Activated CD4-positive, alpha-beta T cell treated with anti-CD3 and anti-CD28 coated beads for 36 hours (primary cell): ENCODE measurements at regions not wholly inside any gene's neighbourhood (a gene's known extent, or its start where the extent isn't known, plus 50 kb on each side); places are given as distances from the start of the nearest gene placed in this dataset.

Experiments
- ATAC-seq: fragments of 200-7000 bp; cut with Tn5 transposase; one replicate; pipeline ENCODE4 v1.10.0; 2021; ENCODE audit warnings: mild to moderate bottlenecking, moderate library complexity
- CTCF ChIA-PET: fragments of 350-600 bp; sonication (Branson Sonifier 250); formaldehyde crosslinking; loops from one replicate; lab custom pipeline; 2021; ENCODE audit warnings: antibody characterized with exemption; lab: Charles Lee
- POLR2A ChIA-PET: fragments of 350-600 bp; sonication (Branson Sonifier 250); formaldehyde crosslinking; loops from one replicate; lab custom pipeline; 2021; ENCODE audit warnings: antibody characterized with exemption, inconsistent platforms; lab: Charles Lee
- DNase-seq: peaks from one replicate; pipeline ENCODE4 v3.0.0-alpha.2; 2020
- H3K27ac Mint-ChIP-seq: one replicate; pipeline ENCODE4 v1.8.0; 2021; ENCODE audit warnings: mixed read lengths
- H3K27me3 Mint-ChIP-seq: one replicate; pipeline ENCODE4 v1.8.0; 2021; ENCODE audit warnings: mixed read lengths
- H3K36me3 Mint-ChIP-seq: one replicate; pipeline ENCODE4 v1.8.0; 2021; ENCODE audit warnings: low read depth, mixed read lengths
- H3K4me1 Mint-ChIP-seq: one replicate; pipeline ENCODE4 v1.8.0; 2021; ENCODE audit warnings: mixed read lengths
- H3K4me3 Mint-ChIP-seq: one replicate; pipeline ENCODE4 v1.8.0; 2021; ENCODE audit warnings: mild to moderate bottlenecking, moderate library complexity, mixed read lengths
- H3K9me3 Mint-ChIP-seq: one replicate; pipeline ENCODE4 v1.8.0; 2021; ENCODE audit warnings: low read depth, mixed read lengths
- intact Hi-C, 2 experiments: fragments of 100-400 bp; cut with DNase I in 1 of 2; cut with micrococcal nuclease in 1 of 2; formaldehyde crosslinking; loops; one replicate each; pipeline versions ENCODE4 v1.14.2 to v1.15.1; 2022 to 2024; cut with DNase I, micrococcal nuclease

DNA sequence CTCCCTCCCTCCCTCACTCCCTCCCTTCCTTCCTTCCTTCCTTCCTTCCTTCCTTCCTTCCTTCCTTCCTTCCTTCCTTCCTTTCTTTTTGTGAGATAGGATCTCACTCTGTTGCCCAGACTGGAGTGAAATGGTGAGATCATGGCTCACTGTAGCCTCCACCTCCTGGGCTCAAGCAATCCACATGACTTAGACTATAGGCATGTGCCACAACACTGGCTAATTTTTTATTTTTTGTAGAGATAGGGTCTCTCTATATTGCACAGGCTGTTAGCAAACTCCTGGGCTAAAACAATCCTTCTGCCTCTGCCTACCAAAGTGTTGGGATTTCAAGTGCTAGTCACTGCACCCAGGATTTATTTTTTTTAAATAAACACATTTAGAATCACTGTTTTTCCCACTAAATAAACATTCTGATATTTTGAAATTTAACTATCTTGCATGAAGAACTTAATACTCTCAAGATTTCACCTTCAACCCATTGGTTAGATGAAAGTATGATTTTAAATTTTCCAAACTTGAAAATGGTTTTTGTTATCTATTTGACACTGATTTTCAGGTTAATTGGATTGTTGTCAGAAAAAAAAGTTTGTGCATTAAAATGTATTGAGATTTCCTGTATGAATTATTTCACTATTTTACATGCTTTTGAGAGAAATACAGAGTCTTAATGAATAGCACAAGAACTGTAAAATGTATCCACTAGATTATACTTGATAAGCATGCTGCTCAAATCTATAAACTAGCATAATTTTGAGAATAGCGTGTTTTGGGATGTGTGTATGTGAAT lies 745.1 kb downstream of the TSN start:
- no peaks in the 10 kb centered on the region for H3K27me3 Mint-ChIP-seq
- no peak for DNase-seq
- no peak for ATAC-seq
- no peaks in the 10 kb centered on the region for H3K36me3 Mint-ChIP-seq
- peaks cover 3% of the 10 kb centered on the region for H3K9me3 Mint-ChIP-seq
- ChIA-PET POLR2A (no interaction called here), CTCF (no interaction called here)
- intact Hi-C loops = no loop called here
- H3K27ac Mint-ChIP-seq = no peak overlapping the region
- H3K4me3 Mint-ChIP-seq = no peak overlapping the region
- H3K4me1 Mint-ChIP-seq = no peaks in the 10 kb centered on the region

DNA sequence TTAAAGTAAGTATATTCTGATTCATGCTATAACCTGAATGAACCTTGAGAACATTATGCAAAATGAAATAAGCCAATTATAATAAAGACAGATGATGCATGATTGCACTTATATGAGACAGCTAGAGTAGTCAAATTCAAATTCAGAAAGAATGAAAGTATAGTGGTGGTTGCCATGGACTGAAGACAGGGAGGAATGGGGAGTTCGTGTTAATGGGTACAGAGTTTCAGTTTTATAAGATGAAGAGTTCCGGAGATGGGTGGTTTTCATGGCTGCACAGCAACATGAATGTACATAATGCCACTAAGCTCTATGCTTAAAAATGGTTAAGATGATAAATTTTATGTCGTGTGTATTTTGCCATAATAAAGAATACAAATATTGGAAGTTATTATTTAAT lies 751.2 kb downstream of the TSN start:
- POLR2A ChIA-PET = no interaction called here
- Mint-ChIP-seq H3K4me3 (no peak overlapping the region), H3K4me1 (no peaks in the 10 kb centered on the region), H3K36me3 (no peaks in the 10 kb centered on the region), H3K9me3 (no peaks in the 10 kb centered on the region), H3K27ac (no peak overlapping the region), H3K27me3 (no peaks in the 10 kb centered on the region)
- CTCF ChIA-PET = no interaction called here
- DNase-seq = no peak
- ATAC-seq = no peak
- intact Hi-C loops = no loop called here

DNA sequence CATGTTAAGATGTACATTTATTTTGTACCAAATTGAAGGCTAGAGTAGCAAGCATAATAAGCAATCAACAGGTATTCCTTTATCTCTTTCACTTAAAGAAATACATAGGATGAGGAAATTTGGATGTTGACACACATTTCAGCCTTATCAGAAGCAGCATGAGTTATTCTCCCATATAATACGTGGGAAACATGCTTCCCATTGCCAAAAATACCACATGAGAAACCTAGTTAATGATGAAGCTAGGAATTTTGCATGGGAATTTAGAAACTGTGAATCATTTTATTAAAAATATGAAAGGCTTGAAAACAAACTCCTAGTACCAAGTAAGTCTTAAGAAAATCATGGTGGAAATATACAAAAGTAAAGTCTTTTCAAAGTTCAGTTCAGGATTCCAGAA lies 751.8 kb downstream of the TSN start:
- ATAC-seq (no peak), DNase-seq (no peak)
- no peak overlapping the region for H3K4me3 Mint-ChIP-seq
- POLR2A ChIA-PET = no interaction called here
- CTCF ChIA-PET = no interaction called here
- intact Hi-C loops = no loop called here
- no peaks in the 10 kb centered on the region for H3K9me3 Mint-ChIP-seq
- no peaks in the 10 kb centered on the region for H3K36me3 Mint-ChIP-seq
- H3K4me1 Mint-ChIP-seq = no peaks in the 10 kb centered on the region
- H3K27me3 Mint-ChIP-seq = no peaks in the 10 kb centered on the region
- no peak overlapping the region for H3K27ac Mint-ChIP-seq

DNA sequence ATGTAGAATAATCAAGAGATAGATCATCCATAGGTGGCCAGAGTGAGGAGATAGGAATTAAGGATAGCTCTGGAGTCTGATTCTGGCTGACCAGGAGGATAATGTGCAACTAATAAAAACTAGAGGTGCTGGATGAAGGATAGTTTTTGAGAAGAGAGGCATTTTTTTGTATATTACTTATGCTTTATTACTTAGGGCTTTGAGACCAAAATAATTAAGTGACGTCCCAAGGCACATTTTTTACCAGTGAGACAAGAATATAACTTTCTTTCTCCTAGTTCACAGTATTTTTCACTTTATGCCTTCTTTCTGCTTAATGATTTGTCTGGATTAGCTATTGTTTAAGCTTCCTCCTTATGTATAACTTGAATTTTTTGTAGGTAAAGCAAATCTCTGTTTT lies 756.6 kb downstream of the TSN start:
- H3K9me3 Mint-ChIP-seq = peaks cover 2% of the 10 kb centered on the region
- no peaks in the 10 kb centered on the region for H3K27me3 Mint-ChIP-seq
- no peaks in the 10 kb centered on the region for H3K4me1 Mint-ChIP-seq
- ChIA-PET POLR2A (no interaction called here), CTCF (interaction anchor here (0.7 to 1.4 kb wide), 2 partner anchors 9 to 198 kb away, joined by 3 read pairs; no protein-coding TSS in a partner anchor)
- no peak overlapping the region for H3K27ac Mint-ChIP-seq
- DNase-seq (no peak), ATAC-seq (no peak)
- no peak overlapping the region for H3K4me3 Mint-ChIP-seq
- no peaks in the 10 kb centered on the region for H3K36me3 Mint-ChIP-seq
- intact Hi-C loops = no loop called here

DNA sequence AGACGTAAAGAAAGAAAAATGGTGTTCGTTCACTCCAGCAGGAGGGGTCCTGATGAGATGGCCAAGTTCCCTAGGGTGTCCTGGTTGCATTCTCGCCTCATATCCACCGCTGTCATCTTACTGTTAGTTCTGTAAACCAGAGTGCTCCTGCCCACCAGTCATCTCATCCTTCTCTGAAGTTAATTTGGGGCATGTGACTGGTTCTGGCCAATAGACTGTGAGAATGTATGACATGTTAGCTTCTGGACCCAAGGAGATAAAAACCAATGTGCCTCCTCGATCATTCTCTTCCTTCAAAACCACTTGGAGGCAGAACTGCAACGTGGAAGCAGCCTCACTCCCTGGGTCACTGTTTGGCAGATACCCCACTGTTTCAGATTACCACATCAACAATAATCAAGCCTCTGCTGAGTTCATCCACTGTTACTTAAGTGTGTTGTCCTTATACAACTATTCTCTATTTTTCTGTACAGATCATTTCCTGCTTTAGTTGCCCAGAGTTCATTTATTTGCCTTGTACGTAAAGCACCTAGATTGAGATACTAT lies 759.1 kb downstream of the TSN start:
- peaks cover 2% of the 10 kb centered on the region for H3K9me3 Mint-ChIP-seq
- no peak for DNase-seq
- ChIA-PET CTCF (no interaction called here), POLR2A (no interaction called here)
- H3K4me3 Mint-ChIP-seq = no peak overlapping the region
- no peaks in the 10 kb centered on the region for H3K4me1 Mint-ChIP-seq
- H3K27ac Mint-ChIP-seq = no peak overlapping the region
- intact Hi-C loops = no loop called here
- no peaks in the 10 kb centered on the region for H3K27me3 Mint-ChIP-seq
- H3K36me3 Mint-ChIP-seq = no peaks in the 10 kb centered on the region
- no peak for ATAC-seq

DNA sequence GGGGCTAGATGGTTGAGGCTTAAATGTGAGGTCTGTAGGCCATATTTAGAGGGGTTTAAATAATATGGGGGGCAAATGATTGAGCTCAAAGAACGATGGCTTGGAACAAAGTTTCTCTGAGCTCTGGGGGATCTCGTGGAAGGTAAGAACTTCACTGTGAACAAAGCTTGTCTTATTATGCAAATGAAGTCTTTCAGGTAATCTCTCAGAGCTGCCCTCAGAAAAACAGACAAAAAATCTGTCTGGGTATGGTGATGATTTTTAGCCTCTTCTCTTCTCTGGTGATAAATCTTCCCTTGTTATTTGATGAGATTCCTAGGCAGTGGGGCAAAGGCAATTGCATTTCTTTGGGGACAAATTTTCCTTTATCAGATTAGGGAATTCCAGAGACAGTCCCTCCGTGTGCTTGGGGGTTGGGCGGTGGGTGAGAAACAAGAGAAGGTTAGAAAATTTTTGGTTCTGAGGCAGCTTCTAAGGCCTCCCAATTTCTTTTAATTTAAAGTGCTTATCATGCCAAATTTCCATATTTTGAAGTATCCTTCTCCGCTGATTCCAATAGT lies 760.4 kb downstream of the TSN start:
- ChIA-PET CTCF (interaction anchor here (0.6 to 1.2 kb wide), 2 partner anchors 14 to 605 kb away, joined by 3 to 4 read pairs; no protein-coding TSS in a partner anchor), POLR2A (no interaction called here)
- H3K27ac Mint-ChIP-seq = no peak overlapping the region
- H3K36me3 Mint-ChIP-seq = no peaks in the 10 kb centered on the region
- H3K4me3 Mint-ChIP-seq = no peak overlapping the region
- H3K27me3 Mint-ChIP-seq = no peaks in the 10 kb centered on the region
- peaks cover 2% of the 10 kb centered on the region for H3K9me3 Mint-ChIP-seq
- ATAC-seq (no peak), DNase-seq (no peak)
- intact Hi-C loops = no loop called here
- no peaks in the 10 kb centered on the region for H3K4me1 Mint-ChIP-seq

DNA sequence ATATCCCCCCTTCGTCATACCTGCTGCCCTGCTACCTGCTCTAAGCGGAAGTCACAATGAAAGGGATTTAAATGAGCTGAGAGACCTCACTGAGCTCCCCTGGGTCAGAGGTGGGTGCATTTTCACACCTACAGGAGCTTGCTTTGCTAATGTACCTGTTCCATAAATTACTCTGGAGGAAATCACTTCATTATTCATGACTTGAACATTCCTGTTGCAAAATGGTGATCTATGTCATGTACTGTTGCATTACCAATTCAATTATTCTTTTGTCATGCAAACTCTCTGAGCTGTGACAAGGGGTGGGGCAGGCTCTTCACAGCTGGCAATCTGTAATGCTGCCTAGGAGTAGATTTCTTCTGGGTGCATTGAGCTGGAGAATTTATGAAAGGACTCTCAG lies 761.3 kb downstream of the TSN start:
- ChIA-PET CTCF (no interaction called here), POLR2A (no interaction called here)
- intact Hi-C loops = no loop called here
- Mint-ChIP-seq H3K27me3 (no peaks in the 10 kb centered on the region), H3K36me3 (no peaks in the 10 kb centered on the region), H3K4me1 (no peaks in the 10 kb centered on the region), H3K9me3 (peaks cover 2% of the 10 kb centered on the region), H3K27ac (no peak overlapping the region), H3K4me3 (no peak overlapping the region)
- DNase-seq (no peak), ATAC-seq (no peak)

DNA sequence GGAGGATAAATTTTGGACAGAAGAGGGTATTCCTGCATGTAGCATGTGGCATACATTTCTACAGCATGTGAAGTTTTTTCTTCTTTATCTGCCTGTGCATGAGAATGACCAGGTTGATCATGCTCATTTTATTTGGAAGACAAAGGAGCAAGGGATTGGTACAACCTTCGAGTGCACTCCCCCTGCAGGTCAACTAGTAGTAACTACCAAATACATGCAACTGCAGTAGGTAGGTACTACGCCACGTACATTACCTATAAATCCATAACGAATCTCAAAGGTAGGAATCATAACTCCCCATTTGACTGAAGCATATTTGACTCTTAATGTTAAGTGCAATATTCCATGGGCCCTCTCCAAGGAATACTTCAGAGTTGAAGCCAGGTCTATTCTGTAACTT lies 763.9 kb downstream of the TSN start:
- H3K9me3 Mint-ChIP-seq = no peaks in the 10 kb centered on the region
- DNase-seq = no peak
- intact Hi-C loops = no loop called here
- H3K27me3 Mint-ChIP-seq = no peaks in the 10 kb centered on the region
- H3K4me3 Mint-ChIP-seq = no peak overlapping the region
- no peak overlapping the region for H3K27ac Mint-ChIP-seq
- ATAC-seq = no peak
- ChIA-PET CTCF (interaction anchor here (1.1 kb wide), 1 partner anchor 22 kb away, joined by 3 read pairs; no protein-coding TSS in a partner anchor), POLR2A (no interaction called here)
- no peaks in the 10 kb centered on the region for H3K36me3 Mint-ChIP-seq
- no peaks in the 10 kb centered on the region for H3K4me1 Mint-ChIP-seq

DNA sequence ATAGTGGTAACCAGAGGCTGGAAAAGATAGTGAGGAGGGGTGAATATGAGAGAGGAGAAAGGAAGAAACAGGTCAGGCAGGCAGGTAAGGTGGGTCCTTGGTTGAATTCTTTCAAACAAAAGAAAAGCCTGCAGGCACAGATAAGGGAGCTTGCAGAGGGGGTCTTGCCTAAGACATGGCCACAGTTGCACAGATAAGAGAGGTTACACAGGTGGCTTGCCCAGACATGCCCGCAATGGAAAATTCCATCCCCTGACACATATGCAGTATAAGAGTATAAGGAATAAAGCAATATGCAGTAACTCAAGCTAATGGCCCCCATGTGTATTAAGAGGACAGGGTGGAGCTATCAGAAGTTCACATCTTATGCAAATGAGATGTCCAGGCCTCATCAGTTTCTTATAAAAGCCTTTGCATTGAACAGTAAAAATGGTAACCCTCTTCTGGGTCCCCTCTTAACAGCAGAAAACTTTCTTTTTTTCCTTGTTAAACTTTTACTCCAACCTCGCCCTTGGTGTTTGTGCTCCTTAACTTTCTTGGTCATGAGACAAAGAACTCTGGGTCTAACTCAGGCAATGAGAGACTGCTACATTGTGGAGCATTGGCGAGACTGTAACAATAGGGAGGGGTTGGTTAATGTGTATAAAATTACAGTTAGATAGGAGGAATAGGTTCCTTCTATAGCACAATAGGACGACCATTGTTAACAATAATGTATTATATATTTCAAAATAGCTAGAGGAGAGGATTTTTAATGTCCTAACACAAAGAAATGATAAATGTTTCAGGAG lies 764.6 kb downstream of the TSN start:
- H3K27me3 Mint-ChIP-seq = no peaks in the 10 kb centered on the region
- no peaks in the 10 kb centered on the region for H3K36me3 Mint-ChIP-seq
- H3K27ac Mint-ChIP-seq = no peak overlapping the region
- ATAC-seq = no peak
- no peak for DNase-seq
- ChIA-PET CTCF (no interaction called here), POLR2A (no interaction called here)
- intact Hi-C loops = no loop called here
- H3K4me3 Mint-ChIP-seq = no peak overlapping the region
- H3K9me3 Mint-ChIP-seq = no peaks in the 10 kb centered on the region
- H3K4me1 Mint-ChIP-seq = no peaks in the 10 kb centered on the region

DNA sequence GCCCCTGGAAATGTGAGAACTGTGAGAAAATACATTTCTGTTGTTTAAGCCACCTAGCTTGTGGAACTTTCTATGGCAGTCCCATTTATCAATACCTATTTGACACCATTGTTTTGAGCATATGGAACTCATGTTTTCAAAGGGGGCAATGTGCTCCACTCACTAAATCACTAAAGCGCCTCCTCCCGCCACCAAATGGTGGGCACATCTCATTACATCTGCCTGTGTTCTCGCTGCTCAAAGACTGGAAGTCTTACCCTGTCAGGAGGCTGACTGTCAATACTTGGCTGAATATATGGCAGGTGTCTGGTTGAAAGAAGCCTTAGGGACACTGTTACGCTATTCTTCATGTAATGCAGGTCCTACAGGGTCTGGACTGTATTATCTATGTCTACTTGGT lies 767.7 kb downstream of the TSN start:
- Mint-ChIP-seq H3K27ac (no peak overlapping the region), H3K27me3 (no peaks in the 10 kb centered on the region), H3K4me1 (no peaks in the 10 kb centered on the region), H3K36me3 (no peaks in the 10 kb centered on the region), H3K9me3 (no peaks in the 10 kb centered on the region), H3K4me3 (no peak overlapping the region)
- no peak for ATAC-seq
- DNase-seq = no peak
- CTCF ChIA-PET = no interaction called here
- POLR2A ChIA-PET = no interaction called here
- intact Hi-C loops = no loop called here

DNA sequence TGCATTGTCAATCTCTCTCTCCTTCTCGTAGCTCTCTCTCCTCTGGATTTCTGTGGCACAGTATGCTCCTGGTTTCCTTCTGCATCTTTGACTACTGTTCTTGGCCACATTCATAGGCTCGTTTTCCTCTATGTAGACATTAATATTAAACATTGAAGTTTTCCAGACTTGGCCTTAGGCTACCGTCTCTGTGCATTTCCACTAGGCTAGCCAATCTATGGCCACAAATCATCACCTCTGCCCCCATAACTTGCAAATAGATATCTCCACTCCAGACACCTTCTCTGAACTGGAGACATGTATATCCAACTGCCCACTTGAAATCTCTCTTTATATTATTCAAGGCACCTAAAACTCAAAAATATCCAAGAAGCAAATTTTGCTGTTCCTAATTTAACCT lies 768.5 kb downstream of the TSN start:
- ATAC-seq (no peak), DNase-seq (no peak)
- no peaks in the 10 kb centered on the region for H3K4me1 Mint-ChIP-seq
- no peaks in the 10 kb centered on the region for H3K36me3 Mint-ChIP-seq
- H3K27ac Mint-ChIP-seq = no peak overlapping the region
- no peaks in the 10 kb centered on the region for H3K9me3 Mint-ChIP-seq
- CTCF ChIA-PET = no interaction called here
- intact Hi-C loops = no loop called here
- no peak overlapping the region for H3K4me3 Mint-ChIP-seq
- H3K27me3 Mint-ChIP-seq = no peaks in the 10 kb centered on the region
- POLR2A ChIA-PET = no interaction called here
